HCT116 (cell line): ENCODE measurements at regions not wholly inside any gene's neighbourhood (a gene's known extent, or its start where the extent isn't known, plus 50 kb on each side); places are given as distances from the start of the nearest gene placed in this dataset.

ENCODE experiments used
- ATAC-seq: fragments of 200-7000 bp; cut with Tn5 transposase; 2 replicates; pipeline ENCODE4 v1.9.1; 2020; ENCODE audit warnings: mild to moderate bottlenecking, moderate library complexity
- BruUV-seq: library from RNA; stranded (reverse); fragments of 400-500 nt; replicated peaks from 2 replicates; lab custom pipeline; 2021; lab: Mats Ljungman, UMichigan
- CTCF ChIA-PET: fragments of 300-600 bp; sonication (Branson Sonifier 250); formaldehyde crosslinking; loops from one replicate; lab custom pipeline; 2021; ENCODE audit warnings: antibody characterized with exemption; lab: Charles Lee
- POLR2A ChIA-PET: fragments of 300-600, 350-600 bp; sonication (Branson Sonifier 250); formaldehyde crosslinking; loops from one replicate; lab custom pipeline; 2021; ENCODE audit warnings: antibody characterized with exemption; lab: Charles Lee
- RAD21 ChIA-PET, 2 experiments: fragments of 300-600 bp; sonication (Branson Sonifier 250); formaldehyde crosslinking; loops; one replicate each; lab custom pipeline; 2023; ENCODE audit warnings: low total read pairs in 2 of 2; ENCODE audit not compliant: uncharacterized antibody in 2 of 2, unreplicated experiment in 2 of 2, low non-redundant PET in 1 of 2; lab: Charles Lee
- DNase-seq: peaks from one replicate; pipeline ENCODE4 v3.0.0-alpha.2; 2010; ENCODE audit warnings: low read depth, low spot score
- H2AFZ ChIP-seq: fragments of 200-600 bp; shearing (Covaris generic), sonication (generic); 2 replicates; pipeline ENCODE4 v1.6.1; 2017; ENCODE audit warnings: low read depth, mixed run types, mixed read lengths, antibody characterized with exemption, low read length; ENCODE audit not compliant: poor library complexity, severe bottlenecking
- H3K27ac ChIP-seq: 2 replicates; pipeline ENCODE4 v1.5.1; 2012; ENCODE audit warnings: low read depth, low read length
- H3K27me3 ChIP-seq: fragments of 200-600 bp; sonication (generic); 2 replicates; pipeline ENCODE4 v1.6.1; 2016; ENCODE audit warnings: mixed run types, low read length, mixed read lengths; ENCODE audit not compliant: insufficient read depth
- H3K36me3 ChIP-seq, 2 experiments: fragments of 200-500 bp in 1 of 2; fragments of 200-600 bp in 1 of 2; sonication (Bioruptor generic) in 1 of 2; sonication (generic) in 1 of 2; 2 replicates each; pipeline versions ENCODE4 v1.5.1 to v1.6.1; 2014 to 2016; ENCODE audit warnings: low read length in 2 of 2, inconsistent platforms in 1 of 2, mixed read lengths in 1 of 2, mixed run types in 1 of 2; ENCODE audit not compliant: insufficient read depth in 2 of 2, control insufficient read depth in 1 of 2
- H3K4me1 ChIP-seq, 2 experiments: fragments of 200-600 bp in 1 of 2; sonication (generic) in 1 of 2; 2 replicates each; pipeline versions ENCODE4 v1.5.1 to v1.6.1; 2012 to 2017; ENCODE audit warnings: low read length in 2 of 2, inconsistent platforms in 1 of 2, mild to moderate bottlenecking in 1 of 2, mixed read lengths in 1 of 2, mixed run types in 1 of 2, moderate library complexity in 1 of 2; ENCODE audit not compliant: insufficient read depth in 2 of 2, control insufficient read depth in 1 of 2
- H3K4me2 ChIP-seq: fragments of 200-600 bp; sonication (generic); 2 replicates; pipeline ENCODE4 v1.6.1; 2017; ENCODE audit warnings: mixed run types, low read length, mixed read lengths
- H3K4me3 ChIP-seq, 2 experiments: fragments of 200-600 bp in 1 of 2; sonication (generic) in 1 of 2; replicated peaks in 1 of 2; 2 replicates each; pipeline ENCODE4 v1.5.1; 2011 to 2016; ENCODE audit warnings: low read length in 2 of 2, control low read depth in 1 of 2, low read depth in 1 of 2, mild to moderate bottlenecking in 1 of 2, mixed read lengths in 1 of 2, mixed run types in 1 of 2
- H3K79me2 ChIP-seq: fragments of 200-600 bp; sonication (generic); 2 replicates; pipeline ENCODE4 v1.6.1; 2017; ENCODE audit warnings: mild to moderate bottlenecking, mixed run types, low read length, moderate library complexity, mixed read lengths; ENCODE audit not compliant: insufficient read depth
- H3K9ac ChIP-seq: fragments of 200-600 bp; sonication (generic); 2 replicates; pipeline ENCODE4 v1.6.1; 2016; ENCODE audit warnings: low read length, mixed read lengths
- H3K9me2 ChIP-seq: fragments of 200-600 bp; sonication (generic), shearing (Covaris generic); 2 replicates; pipeline ENCODE4 v1.6.1; 2017; ENCODE audit warnings: mixed run types, mild to moderate bottlenecking, moderate library complexity; ENCODE audit not compliant: insufficient read depth
- H3K9me3 ChIP-seq, 2 experiments: fragments of 200-500 bp in 1 of 2; fragments of 200-600 bp in 1 of 2; sonication (Bioruptor generic) in 1 of 2; sonication (generic) in 1 of 2; 2 replicates each; pipeline ENCODE4 v1.6.1; 2014 to 2017; ENCODE audit warnings: low read length in 2 of 2, mixed read lengths in 2 of 2, inconsistent platforms in 1 of 2, low read depth in 1 of 2, mild to moderate bottlenecking in 1 of 2, mixed run types in 1 of 2, moderate library complexity in 1 of 2; ENCODE audit not compliant: control insufficient read depth in 1 of 2, insufficient read depth in 1 of 2
- H4K20me1 ChIP-seq: fragments of 200-600 bp; sonication (generic), shearing (Covaris generic); 2 replicates; pipeline ENCODE4 v1.6.1; 2017; ENCODE audit warnings: mixed run types, mild to moderate bottlenecking, moderate library complexity; ENCODE audit not compliant: insufficient read depth
- CEBPB ChIP-seq: IDR thresholded peaks from 2 replicates; pipeline ENCODE4 v1.6.1; 2012; ENCODE audit warnings: low read depth
- EGR1 ChIP-seq: IDR thresholded peaks from 2 replicates; pipeline ENCODE4 v1.6.1; 2012; ENCODE audit warnings: low read depth
- ELF1 ChIP-seq: IDR thresholded peaks from 2 replicates; pipeline ENCODE4 v1.6.1; 2012; ENCODE audit warnings: low read depth, borderline replicate concordance
- EZH2 ChIP-seq: fragments of 200-600 bp; sonication (generic); IDR thresholded peaks from 2 replicates; pipeline ENCODE4 v1.6.1; 2017; ENCODE audit warnings: antibody characterized with exemption, mixed run types
- EZH2phosphoT487 ChIP-seq: fragments of 200-600 bp; IDR thresholded peaks from 2 replicates; pipeline ENCODE4 v1.6.1; 2018; ENCODE audit warnings: antibody characterized with exemption, borderline replicate concordance
- JUND ChIP-seq: IDR thresholded peaks from 2 replicates; pipeline ENCODE4 v1.6.1; 2012
- POLR2A ChIP-seq: IDR thresholded peaks from 2 replicates; pipeline ENCODE4 v1.7.0; 2011; ENCODE audit warnings: borderline replicate concordance; ENCODE audit not compliant: insufficient read depth, insufficient read length; ENCODE audit errors: extremely low read depth
- POLR2AphosphoS5 ChIP-seq: IDR thresholded peaks from 2 replicates; pipeline ENCODE4 v1.6.1; 2011; ENCODE audit warnings: mild to moderate bottlenecking, low read depth, low read length, moderate library complexity
- SP1 ChIP-seq: IDR thresholded peaks from 2 replicates; pipeline ENCODE4 v1.6.1; 2012; ENCODE audit warnings: low read depth
- ZFX ChIP-seq: fragments of 450-650 bp; IDR thresholded peaks from 2 replicates; pipeline ENCODE4 v1.6.1; 2017
- ZNF274 ChIP-seq: fragments of 200-500 bp; sonication (Bioruptor generic); IDR thresholded peaks from 2 replicates; pipeline ENCODE4 v1.6.1; 2014; ENCODE audit warnings: mild to moderate bottlenecking, low read depth, low read length, inconsistent platforms
- intact Hi-C: fragments of 100-400 bp; cut with micrococcal nuclease; formaldehyde crosslinking; loops from 2 replicates; pipeline ENCODE4 v1.10.0; 2022
- TF ChIP-seq, protein P1 (sequence below): IDR thresholded peaks from 2 replicates; pipeline ENCODE4 v1.6.1; 2012; ENCODE audit warnings: low read depth
- TF ChIP-seq, protein P2 (sequence below): IDR thresholded peaks from 2 replicates; pipeline ENCODE4 v1.6.1; 2012

DNA sequence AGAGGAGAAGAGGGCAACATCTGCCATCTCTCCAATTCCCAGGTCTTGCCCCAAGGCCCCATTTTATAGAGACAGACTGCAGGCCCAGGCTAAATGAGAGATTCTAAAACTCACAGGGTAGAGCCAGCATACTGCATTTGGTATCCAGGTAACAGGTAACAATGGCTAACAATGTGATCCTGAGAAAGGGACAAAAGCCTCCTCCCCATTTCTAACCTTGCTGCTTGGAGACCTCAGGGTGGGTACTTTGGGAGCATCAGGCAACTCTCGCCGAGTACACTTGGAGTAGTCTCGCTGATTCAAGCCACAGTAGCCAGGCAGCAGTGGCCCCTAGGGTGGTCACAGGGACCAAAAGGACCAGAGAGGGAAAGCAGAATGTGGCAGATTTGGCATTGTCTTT is 162.6 kb upstream of the PLEKHA5 start:
- ChIA-PET CTCF (no interaction called here), RAD21 (no interaction called here), POLR2A (no interaction called here)
- ATAC-seq, result no peak
- H3K9me3 ChIP-seq, result no peaks in the 10 kb centered on the region
- no peak overlapping the region for H3K27ac ChIP-seq
- intact Hi-C loops, result no loop called here
- H2AFZ ChIP-seq, result no peak overlapping the region
- no peak for DNase-seq
- H3K4me1 ChIP-seq, result no peaks in the 10 kb centered on the region
- H3K36me3 ChIP-seq, result no peaks in the 10 kb centered on the region
- no peak overlapping the region for H3K4me2 ChIP-seq
- no TSS peak for BruUV-seq
- H3K4me3 ChIP-seq, result no peak overlapping the region
- TF ChIP-seq EZH2 (no peak), POLR2A (no peak), CEBPB (no peak), EZH2phosphoT487 (no peak), ZNF274 (no peak), ZFX (no peak), SP1 (no peak), ELF1 (no peak), JUND (no peak), EGR1 (no peak), POLR2AphosphoS5 (no peak)
- TF ChIP-seq, protein P1, sequence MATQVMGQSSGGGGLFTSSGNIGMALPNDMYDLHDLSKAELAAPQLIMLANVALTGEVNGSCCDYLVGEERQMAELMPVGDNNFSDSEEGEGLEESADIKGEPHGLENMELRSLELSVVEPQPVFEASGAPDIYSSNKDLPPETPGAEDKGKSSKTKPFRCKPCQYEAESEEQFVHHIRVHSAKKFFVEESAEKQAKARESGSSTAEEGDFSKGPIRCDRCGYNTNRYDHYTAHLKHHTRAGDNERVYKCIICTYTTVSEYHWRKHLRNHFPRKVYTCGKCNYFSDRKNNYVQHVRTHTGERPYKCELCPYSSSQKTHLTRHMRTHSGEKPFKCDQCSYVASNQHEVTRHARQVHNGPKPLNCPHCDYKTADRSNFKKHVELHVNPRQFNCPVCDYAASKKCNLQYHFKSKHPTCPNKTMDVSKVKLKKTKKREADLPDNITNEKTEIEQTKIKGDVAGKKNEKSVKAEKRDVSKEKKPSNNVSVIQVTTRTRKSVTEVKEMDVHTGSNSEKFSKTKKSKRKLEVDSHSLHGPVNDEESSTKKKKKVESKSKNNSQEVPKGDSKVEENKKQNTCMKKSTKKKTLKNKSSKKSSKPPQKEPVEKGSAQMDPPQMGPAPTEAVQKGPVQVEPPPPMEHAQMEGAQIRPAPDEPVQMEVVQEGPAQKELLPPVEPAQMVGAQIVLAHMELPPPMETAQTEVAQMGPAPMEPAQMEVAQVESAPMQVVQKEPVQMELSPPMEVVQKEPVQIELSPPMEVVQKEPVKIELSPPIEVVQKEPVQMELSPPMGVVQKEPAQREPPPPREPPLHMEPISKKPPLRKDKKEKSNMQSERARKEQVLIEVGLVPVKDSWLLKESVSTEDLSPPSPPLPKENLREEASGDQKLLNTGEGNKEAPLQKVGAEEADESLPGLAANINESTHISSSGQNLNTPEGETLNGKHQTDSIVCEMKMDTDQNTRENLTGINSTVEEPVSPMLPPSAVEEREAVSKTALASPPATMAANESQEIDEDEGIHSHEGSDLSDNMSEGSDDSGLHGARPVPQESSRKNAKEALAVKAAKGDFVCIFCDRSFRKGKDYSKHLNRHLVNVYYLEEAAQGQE, result no peak
- TF ChIP-seq, protein P2, sequence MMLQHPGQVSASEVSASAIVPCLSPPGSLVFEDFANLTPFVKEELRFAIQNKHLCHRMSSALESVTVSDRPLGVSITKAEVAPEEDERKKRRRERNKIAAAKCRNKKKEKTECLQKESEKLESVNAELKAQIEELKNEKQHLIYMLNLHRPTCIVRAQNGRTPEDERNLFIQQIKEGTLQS, result no peak
- H3K27me3 ChIP-seq, result no peaks in the 10 kb centered on the region
- no peak overlapping the region for H3K9ac ChIP-seq
- no peaks in the 10 kb centered on the region for H3K9me2 ChIP-seq
- H4K20me1 ChIP-seq, result no peaks in the 10 kb centered on the region
- no peaks in the 10 kb centered on the region for H3K79me2 ChIP-seq
